ENCODE measurements at regions not wholly inside any gene's neighbourhood (a gene's known extent, or its start where the extent isn't known, plus 50 kb on each side); places are given as distances from the start of the nearest gene placed in this dataset.
"Not testable (repeated sequence)": the region's sequence is repeated elsewhere in the genome, so short reads cannot be mapped to it uniquely, and the experiment has no call there.

- no peak for DNase-seq (ENCODE audit: low spot score)
Measured at GRCh38 chr4:125262502-125262901, 52.3 kb upstream of the FAT4 start.

DNA sequence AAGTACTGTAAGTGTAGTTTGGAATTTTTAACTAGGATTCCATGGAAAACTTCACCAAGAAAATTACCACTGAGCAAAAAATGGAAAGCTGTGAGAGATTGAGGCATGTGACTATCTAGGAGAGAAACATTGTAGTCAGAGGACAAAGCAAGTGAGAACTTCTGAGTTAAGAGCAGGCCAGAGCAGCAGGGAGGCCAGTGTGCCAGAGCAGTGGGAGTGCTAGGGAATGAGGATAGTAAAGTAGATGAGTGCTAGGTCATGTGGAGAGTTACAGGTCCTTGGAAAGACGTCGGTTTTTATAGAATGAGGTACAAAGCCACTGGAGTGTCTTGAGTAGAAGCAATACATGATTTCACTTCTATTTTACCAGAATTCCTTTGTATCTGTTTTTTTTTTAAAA is 52.7 kb upstream of the FAT4 start:
- no peak for DNase-seq (ENCODE audit: low spot score)

- no peak for DNase-seq (ENCODE audit: low spot score)
Measured at GRCh38 chr4:125254106-125254505, 60.6 kb upstream of the FAT4 start.

GRCh38 chr4:125244848-125245450 is 69.8 kb upstream of the FAT4 start:
- peak; percentile 22 for DNase-seq (ENCODE audit: low spot score)

DNA sequence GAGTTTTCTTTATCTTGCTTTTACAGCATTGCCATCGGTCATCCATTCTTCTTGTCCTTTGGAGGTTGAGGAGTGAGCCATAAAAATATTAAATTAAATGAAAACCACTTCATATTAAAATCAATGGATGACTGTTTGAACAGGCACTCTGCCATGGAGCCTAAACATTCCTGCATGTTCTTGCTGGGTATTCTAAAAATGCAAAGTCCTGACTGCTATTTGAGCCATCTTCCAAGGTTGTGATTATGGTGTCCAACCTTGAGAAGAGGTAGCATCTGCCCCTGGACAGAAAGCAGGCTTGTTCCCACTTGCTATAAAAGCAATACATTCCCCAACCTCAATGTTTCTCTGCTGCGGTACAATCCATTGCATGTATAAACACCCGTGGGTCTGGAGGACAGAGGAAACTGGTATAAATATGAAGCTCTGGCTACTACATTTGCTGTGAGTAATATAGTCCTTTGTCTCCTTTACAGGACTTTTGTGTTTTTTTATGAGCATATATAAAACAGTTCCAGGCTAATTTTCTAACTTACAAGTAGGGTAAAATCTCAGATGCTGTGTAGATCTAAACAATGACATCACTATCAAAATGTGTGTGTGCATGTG is 70.9 kb upstream of the FAT4 start:
- no peak for DNase-seq (ENCODE audit: low spot score)

- no peak for DNase-seq (ENCODE audit: low spot score)
Measured at GRCh38 chr4:125235971-125236370, 78.8 kb upstream of the FAT4 start.

GRCh38 chr4:125231661-125232060 is 83.1 kb upstream of the FAT4 start:
- no peak for DNase-seq (ENCODE audit: low spot score)

DNA sequence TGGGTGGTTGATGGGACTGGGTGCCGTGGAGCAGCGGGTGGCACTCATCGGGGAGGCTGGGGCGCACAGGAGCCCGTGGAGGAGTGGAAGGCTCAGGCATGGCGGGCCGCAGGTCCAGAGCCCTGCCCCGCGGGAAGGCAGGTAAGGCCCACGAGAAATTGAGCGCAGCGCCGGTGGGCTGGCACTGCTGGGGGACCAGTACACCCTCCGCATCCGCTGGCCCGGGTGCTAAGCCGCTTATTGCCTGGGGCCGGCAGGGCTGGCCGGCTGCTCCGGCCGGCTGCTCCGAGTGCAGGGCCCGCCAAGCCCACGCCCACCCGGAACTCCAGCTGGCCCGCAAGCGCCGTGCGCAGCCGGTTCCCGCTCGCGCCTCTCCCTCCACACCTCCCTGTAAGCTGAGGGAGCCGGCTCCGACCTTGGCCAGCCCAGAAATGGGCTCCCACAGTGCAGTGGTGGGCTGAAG is 85.1 kb upstream of the FAT4 start:
- DNase-seq (ENCODE audit: low spot score): no peak

- DNase-seq (ENCODE audit: low spot score): no peak
Measured at GRCh38 chr4:125225806-125226205, 88.9 kb upstream of the FAT4 start.

GRCh38 chr4:125200556-125200955 is 114.2 kb upstream of the FAT4 start:
- no peak for DNase-seq (ENCODE audit: low spot score)

- peak; percentile 22 for DNase-seq (ENCODE audit: low spot score)
Measured at GRCh38 chr4:125198916-125199315, 115.8 kb upstream of the FAT4 start.

DNA sequence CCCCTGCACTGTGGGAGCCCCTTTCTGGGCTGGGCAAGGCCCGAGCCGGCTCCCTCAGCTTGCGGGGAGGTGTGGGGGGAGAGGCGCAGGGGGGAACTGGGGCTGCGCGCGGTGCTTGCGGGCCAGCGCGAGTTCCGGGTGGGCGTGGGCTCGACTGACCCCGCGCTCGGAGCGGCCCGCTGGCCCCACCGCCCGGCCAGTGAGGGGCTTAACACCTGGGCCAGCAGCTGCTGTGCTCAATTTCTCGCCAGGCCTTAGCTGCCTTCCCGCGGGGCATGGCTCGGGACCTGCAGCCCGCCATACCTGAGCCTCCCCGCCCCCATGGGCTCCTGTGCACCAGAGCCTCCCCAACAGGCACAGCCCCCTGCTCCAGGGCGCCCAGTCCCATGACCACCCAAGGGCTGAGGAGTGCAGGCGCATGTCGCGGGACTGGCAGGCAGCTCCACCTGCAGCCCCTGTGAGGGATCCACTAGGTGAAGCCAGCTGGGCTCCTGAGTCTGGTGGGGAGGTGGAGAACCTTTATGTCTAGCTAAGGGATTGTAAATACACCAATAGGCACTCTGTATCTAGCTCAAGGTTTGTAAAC is 122.8 kb upstream of the FAT4 start:
- DNase-seq (ENCODE audit: low spot score): not testable (repeated sequence)

- no peak for DNase-seq (ENCODE audit: low spot score)
Measured at GRCh38 chr4:125191232-125191631, 123.5 kb upstream of the FAT4 start.

GRCh38 chr4:125187226-125188176 is 127.3 kb upstream of the FAT4 start:
- no peak for DNase-seq (ENCODE audit: low spot score)

- no peak for DNase-seq (ENCODE audit: low spot score)
Measured at GRCh38 chr4:125184116-125184515, 130.6 kb upstream of the FAT4 start.

- no peak for DNase-seq (ENCODE audit: low spot score)
Measured at GRCh38 chr4:125181804-125182203, 133.0 kb upstream of the FAT4 start.

DNA sequence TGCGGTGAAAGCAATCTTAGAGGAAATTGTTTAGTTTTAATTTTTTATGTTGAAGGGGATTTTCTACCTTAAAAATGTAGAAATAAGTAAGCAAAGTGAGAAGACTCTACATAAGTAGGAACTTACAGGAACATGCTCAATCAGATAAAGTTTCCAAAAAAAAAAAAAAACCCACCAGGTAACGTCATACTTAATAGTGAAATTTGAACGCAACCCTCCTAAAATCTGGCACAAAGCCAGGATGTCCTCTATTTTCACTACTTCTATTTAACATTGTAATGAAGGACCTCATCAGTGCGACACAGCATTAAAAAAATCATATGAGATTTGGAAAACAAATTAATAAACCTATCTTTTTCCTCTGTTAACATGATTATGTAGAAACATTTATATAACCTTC is 135.0 kb upstream of the FAT4 start:
- no peak for DNase-seq (ENCODE audit: low spot score)

DNA sequence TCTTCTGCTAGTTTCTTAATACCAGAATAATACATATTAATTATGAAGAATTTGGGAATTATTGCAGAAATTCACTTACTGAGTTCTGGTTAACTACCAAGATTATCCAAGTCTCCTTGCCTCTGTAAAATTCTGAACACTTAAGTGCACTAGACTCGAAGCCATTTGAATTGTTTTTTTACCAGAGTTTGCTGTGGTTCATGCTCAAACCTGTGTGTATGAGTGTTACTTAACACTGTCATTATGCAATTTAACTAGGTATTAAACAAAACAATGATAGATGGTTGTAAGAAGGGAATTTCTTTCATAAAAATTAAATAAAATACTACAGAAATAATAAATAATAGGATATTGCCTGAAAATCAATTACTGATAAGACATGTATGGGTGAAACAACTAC is 145.6 kb upstream of the FAT4 start:
- no peak for DNase-seq (ENCODE audit: low spot score)

DNA sequence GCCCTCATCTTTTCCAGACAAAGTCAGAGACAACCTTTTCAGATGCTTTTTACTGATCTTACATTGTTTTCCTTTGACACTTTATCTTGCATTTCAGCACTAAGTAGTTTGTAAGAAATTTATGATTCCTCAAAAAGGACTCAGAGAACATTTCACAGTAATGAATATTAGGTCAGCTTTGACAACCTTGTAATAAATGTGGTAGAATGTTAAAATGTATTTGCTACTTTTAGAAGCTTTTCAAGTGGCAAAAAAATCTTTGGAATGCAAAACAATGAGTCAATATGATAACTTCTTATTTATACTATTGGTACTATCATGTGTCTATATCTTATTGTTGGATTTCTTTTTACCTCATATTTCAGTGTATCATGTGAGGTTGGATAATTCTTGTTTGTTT is 146.2 kb upstream of the FAT4 start:
- DNase-seq (ENCODE audit: low spot score): no peak

- DNase-seq (ENCODE audit: low spot score): not testable (repeated sequence)
Measured at GRCh38 chr4:125166012-125166411, 148.7 kb upstream of the FAT4 start.

DNA sequence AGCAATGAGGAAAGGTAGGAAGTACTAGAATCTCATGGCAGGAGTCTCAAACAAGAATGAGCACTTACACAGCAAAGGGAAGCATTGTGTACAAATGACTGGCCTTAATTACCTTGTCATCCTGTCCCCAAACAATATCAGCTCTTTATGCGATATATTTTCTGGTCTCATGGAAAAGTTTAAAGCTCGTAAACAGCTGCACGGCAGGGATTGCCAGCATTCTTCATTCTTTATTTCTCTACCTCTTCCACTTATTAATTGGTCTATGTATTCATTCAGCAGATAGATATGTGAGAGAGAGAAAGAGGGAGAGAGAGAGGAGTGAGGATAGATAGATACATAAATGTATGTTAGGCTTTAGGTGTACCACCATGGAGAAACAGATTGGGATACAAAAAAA is 155.8 kb upstream of the FAT4 start:
- no peak for DNase-seq (ENCODE audit: low spot score)

DNA sequence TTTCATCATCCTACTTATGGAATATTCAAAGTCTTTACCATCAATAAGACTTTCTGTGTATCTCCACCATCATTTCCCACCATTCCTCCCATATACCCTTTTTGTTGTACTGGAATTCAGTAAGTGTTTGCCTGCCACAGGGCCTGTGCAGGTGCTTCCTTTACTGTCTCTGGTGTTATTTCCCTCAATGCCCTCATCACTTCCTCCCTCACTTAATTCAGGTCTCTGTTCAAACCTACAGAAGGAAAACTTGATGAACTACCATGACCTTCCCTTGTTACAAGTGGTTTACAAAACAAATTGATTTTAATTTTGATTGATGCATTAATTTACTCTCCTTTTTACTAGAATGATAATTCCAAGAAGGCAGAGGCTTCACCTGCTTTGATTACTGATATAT is 159.5 kb upstream of the FAT4 start:
- no peak for DNase-seq (ENCODE audit: low spot score)
